HepG2 (cell line): ENCODE measurements at regions not wholly inside any gene's neighbourhood (a gene's known extent, or its start where the extent isn't known, plus 50 kb on each side); places are given as distances from the start of the nearest gene placed in this dataset.

Experiments used
- ATAC-seq: fragments of 200-7000 bp; cut with Tn5 transposase; 3 replicates; pipeline ENCODE4 v1.9.1; 2020; ENCODE audit warnings: mild to moderate bottlenecking, moderate library complexity
- BruUV-seq: library from RNA; stranded (reverse); fragments of 400-500 nt; replicated peaks from 2 replicates; lab custom pipeline; 2021; lab: Mats Ljungman, UMichigan
- CTCF ChIA-PET: fragments of 300-600 bp; formaldehyde crosslinking; extraction: SDS; loops from one replicate; lab custom pipeline; 2021; ENCODE audit warnings: low total read pairs, inconsistent platforms, low intra/inter-chr PET ratio; lab: Yijun Ruan, JAX
- POLR2A ChIA-PET: fragments of 350-600 bp; sonication (Branson Sonifier 250); formaldehyde crosslinking; loops from one replicate; lab custom pipeline; 2020; ENCODE audit warnings: antibody characterized with exemption, inconsistent platforms; lab: Yijun Ruan, JAX
- DNase-seq: peaks from one replicate; pipeline ENCODE4 v3.0.0-alpha.2; 2015; ENCODE audit warnings: low spot score
- FAIRE-seq: peaks from 3 replicates; lab custom pipeline; 2011; peaks lifted over from hg19 to GRCh38; lab: Jason Lieb, UNC
- H2AFZ ChIP-seq: one replicate; pipeline ENCODE4 v1.6.1; 2011; ENCODE audit warnings: low read length, inconsistent platforms
- H3K27ac ChIP-seq: fragments of 300-600 bp; 3 replicates; pipeline ENCODE4 v1.8.0; 2011; ENCODE audit warnings: mixed run types, mild to moderate bottlenecking, mixed read lengths, low read length, inconsistent platforms; ENCODE audit not compliant: insufficient read depth; ENCODE audit errors: extremely low read length
- H3K27me3 ChIP-seq, 2 experiments: fragments of 200-600 bp in 1 of 2; 2 replicates in 1 of 2; 3 replicates in 1 of 2; pipeline versions ENCODE4 v1.6.0 to v1.8.0; 2011; ENCODE audit warnings: low read length in 2 of 2, mild to moderate bottlenecking in 2 of 2, moderate library complexity in 2 of 2, inconsistent platforms in 1 of 2; ENCODE audit not compliant: insufficient read depth in 2 of 2, control insufficient read depth in 1 of 2
- H3K36me3 ChIP-seq, 2 experiments: fragments of 200-600 bp in 1 of 2; replicated peaks in 1 of 2; 2 replicates in 1 of 2; 3 replicates in 1 of 2; pipeline versions ENCODE4 v1.5.1 to v1.8.0; 2011; ENCODE audit warnings: low read length in 2 of 2, inconsistent platforms in 1 of 2; ENCODE audit not compliant: insufficient read depth in 2 of 2, control insufficient read depth in 1 of 2
- H3K4me1 ChIP-seq: 2 replicates; pipeline ENCODE4 v1.5.1; 2012; ENCODE audit warnings: low read length, inconsistent platforms; ENCODE audit not compliant: insufficient read depth
- H3K4me2 ChIP-seq: 2 replicates; pipeline ENCODE4 v1.6.0; 2011; ENCODE audit warnings: low read depth, low read length, inconsistent platforms
- H3K4me3 ChIP-seq, 3 experiments: fragments of 200-600 bp in 1 of 3; sonication (generic), shearing (Covaris generic) in 1 of 3; replicated peaks in 1 of 3; 2 replicates each; pipeline ENCODE4 v1.5.1; 2011 to 2016; ENCODE audit warnings: low read length in 3 of 3, inconsistent platforms in 2 of 3, low read depth in 2 of 3, mild to moderate bottlenecking in 2 of 3, control low read depth in 1 of 3, mixed read lengths in 1 of 3; ENCODE audit not compliant: insufficient read depth in 1 of 3
- H3K79me2 ChIP-seq: one replicate; pipeline ENCODE4 v1.6.1; 2011; ENCODE audit warnings: low read length, inconsistent platforms; ENCODE audit not compliant: insufficient read depth
- H3K9ac ChIP-seq: 2 replicates; pipeline ENCODE4 v1.6.0; 2011; ENCODE audit warnings: mild to moderate bottlenecking, low read depth, low read length, inconsistent platforms; ENCODE audit not compliant: insufficient read depth
- H3K9me3 ChIP-seq: 2 replicates; pipeline ENCODE4 v1.5.1; 2012; ENCODE audit warnings: mild to moderate bottlenecking, low read length
- H4K20me1 ChIP-seq: 2 replicates; pipeline ENCODE4 v1.6.0; 2011; ENCODE audit warnings: inconsistent platforms, mild to moderate bottlenecking, low read length, moderate library complexity; ENCODE audit not compliant: insufficient read depth
- ATF7-NPFF ChIP-seq: sonication (generic); formaldehyde crosslinking; IDR thresholded peaks from 2 replicates; pipeline ENCODE4 v1.8.1; 2023; ENCODE audit warnings: mild to moderate bottlenecking, low read depth, missing genetic modification reagents, moderate library complexity
- EZH2 ChIP-seq: conservative IDR thresholded peaks from 2 replicates; pipeline ENCODE4 v1.6.1; 2012; ENCODE audit warnings: mild to moderate bottlenecking, low read depth, low read length, moderate library complexity
- KMT2B ChIP-seq: IDR thresholded peaks from 2 replicates; pipeline ENCODE4 v1.6.1; 2016; ENCODE audit warnings: missing genetic modification reagents, missing compliant biosample characterization
- NFATC3 ChIP-seq: sonication (generic); formaldehyde crosslinking; IDR thresholded peaks from 2 replicates; pipeline ENCODE4 v1.5.1; 2020; ENCODE audit warnings: mild to moderate bottlenecking, missing genetic modification reagents
- NFYB ChIP-seq: sonication (generic); formaldehyde crosslinking; IDR thresholded peaks from 2 replicates; pipeline ENCODE4 v1.4.0; 2020; ENCODE audit warnings: missing genetic modification reagents
- PAF1 ChIP-seq: IDR thresholded peaks from 2 replicates; pipeline ENCODE4 v1.6.1; 2016; ENCODE audit warnings: missing genetic modification reagents, missing compliant biosample characterization
- PHF5A ChIP-seq: IDR thresholded peaks from one replicate; pipeline ENCODE4 v1.6.1; 2018; ENCODE audit warnings: low read depth, missing genetic modification reagents; ENCODE audit not compliant: unreplicated experiment
- PLRG1 ChIP-seq: fragments of 450-650 bp; conservative IDR thresholded peaks from 2 replicates; pipeline ENCODE4 v1.6.1; 2016
- RARA ChIP-seq: IDR thresholded peaks from 2 replicates; pipeline ENCODE4 v1.6.1; 2016; ENCODE audit warnings: missing genetic modification reagents, missing compliant biosample characterization
- SAFB2 ChIP-seq: sonication (generic); formaldehyde crosslinking; IDR thresholded peaks from 2 replicates; pipeline ENCODE4 v1.5.1; 2020; ENCODE audit warnings: missing genetic modification reagents, low read depth, mild to moderate bottlenecking, borderline replicate concordance
- SETDB1 ChIP-seq: sonication (generic); formaldehyde crosslinking; IDR thresholded peaks from 2 replicates; pipeline ENCODE4 v1.5.1; 2020; ENCODE audit warnings: missing genetic modification reagents, mild to moderate bottlenecking, borderline replicate concordance
- SMYD3 ChIP-seq: sonication (generic); formaldehyde crosslinking; IDR thresholded peaks from 2 replicates; pipeline ENCODE4 v1.8.1; 2023; ENCODE audit warnings: mild to moderate bottlenecking, missing genetic modification reagents
- TCF7L2 ChIP-seq: IDR thresholded peaks from 2 replicates; pipeline ENCODE4 v1.6.1; 2011; ENCODE audit warnings: mild to moderate bottlenecking, low read depth, low read length, moderate library complexity
- ZFP36 ChIP-seq: fragments of 150-350 bp; IDR thresholded peaks from 2 replicates; pipeline ENCODE4 v1.6.1; 2018; ENCODE audit warnings: borderline replicate concordance, low read length, low read depth; ENCODE audit not compliant: partially characterized antibody
- ZNF180 ChIP-seq: sonication (generic); formaldehyde crosslinking; IDR thresholded peaks from 2 replicates; pipeline ENCODE4 v1.4.0; 2020; ENCODE audit warnings: low read depth, missing genetic modification reagents, borderline replicate concordance
- ZNF350 ChIP-seq: sonication (generic); formaldehyde crosslinking; IDR thresholded peaks from 2 replicates; pipeline ENCODE4 v1.4.0; 2020; ENCODE audit warnings: mild to moderate bottlenecking, low read depth, missing genetic modification reagents, borderline replicate concordance
- ZNF354B ChIP-seq: sonication (generic); formaldehyde crosslinking; IDR thresholded peaks from 2 replicates; pipeline ENCODE4 v1.8.0; 2022; ENCODE audit warnings: mild to moderate bottlenecking, missing genetic modification reagents
- ZNF441 ChIP-seq: sonication (generic); formaldehyde crosslinking; IDR thresholded peaks from 2 replicates; pipeline ENCODE4 v1.7.0; 2021; ENCODE audit warnings: missing genetic modification reagents, borderline replicate concordance
- ZNF619 ChIP-seq: sonication (generic); formaldehyde crosslinking; IDR thresholded peaks from 2 replicates; pipeline ENCODE4 v1.4.0; 2020; ENCODE audit warnings: mild to moderate bottlenecking, missing genetic modification reagents
- ZNF766 ChIP-seq: sonication (generic); formaldehyde crosslinking; IDR thresholded peaks from 2 replicates; pipeline ENCODE4 v1.5.0; 2020; ENCODE audit warnings: missing genetic modification reagents, borderline replicate concordance
- WGBS: methylation state at CpG from one replicate; pipeline ENCODE4 v1.1.6; 2017; ENCODE audit warnings: low lambda C conversion rate; 5-methylcytosine and 5-hydroxymethylcytosine counted together
- in situ Hi-C: cut with HindIII; loops from 2 replicates; pipeline ENCODE4 v1.10.0; 2017; ENCODE audit warnings: low pct_unique_long_range_greater_than_20kb; ENCODE audit not compliant: extremely low pct_ligation_motif_present
- intact Hi-C: fragments of 100-400 bp; cut with micrococcal nuclease; formaldehyde crosslinking; loops from one replicate; pipeline ENCODE4 v1.10.0; 2022; ENCODE audit not compliant: unreplicated experiment
- TF ChIP-seq, protein P1 (sequence below): sonication (generic); formaldehyde crosslinking; IDR thresholded peaks from 2 replicates; pipeline ENCODE4 v1.8.0; 2022; ENCODE audit warnings: missing genetic modification reagents, mild to moderate bottlenecking, borderline replicate concordance

DNA sequence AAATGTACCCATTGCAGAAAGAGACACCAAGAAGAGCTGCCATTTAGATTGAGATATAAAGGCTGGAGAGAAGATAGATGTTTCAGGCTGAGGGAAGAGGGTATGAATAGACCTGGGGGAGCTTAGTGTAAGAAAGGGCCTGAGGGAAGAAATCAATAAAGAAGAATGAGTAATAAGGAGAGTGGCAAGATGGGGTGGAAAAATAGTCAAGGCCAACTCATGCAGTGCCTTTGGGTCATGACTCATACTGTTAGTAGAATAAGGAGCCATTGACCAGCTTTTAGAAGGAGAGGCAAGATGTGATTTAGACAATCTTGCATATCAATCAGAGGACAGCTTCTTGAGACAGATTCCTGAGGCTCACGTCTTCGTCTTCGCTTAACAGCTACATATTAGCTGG, 287.5 kb downstream of the DUSP6 start:
- intact Hi-C loops: no loop called here

DNA sequence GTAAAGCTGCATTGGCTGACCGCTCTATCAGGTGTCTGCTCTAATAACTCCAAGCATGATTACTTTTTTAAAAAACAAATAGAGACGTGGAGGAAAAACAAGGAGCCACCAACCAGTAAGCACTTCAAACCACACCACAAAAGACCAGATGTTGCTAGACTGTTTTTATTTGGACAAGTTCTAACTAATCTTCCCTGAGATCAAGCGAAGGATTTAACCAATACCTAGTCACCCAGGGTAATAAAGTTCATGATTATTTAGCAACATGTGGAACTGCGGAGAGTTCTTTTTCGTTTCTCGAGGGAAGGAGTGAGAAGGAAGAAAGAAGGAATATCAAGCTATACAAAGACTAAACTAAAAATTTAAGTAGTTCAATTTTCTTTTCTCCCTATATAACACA, 288.1 kb downstream of the DUSP6 start:
- no peak for TF ChIP-seq SAFB2
- TF ChIP-seq ATF7-NPFF (CRISPR knock-in tag): no peak
- TF ChIP-seq NFATC3 (CRISPR knock-in tag): no peak
- TF ChIP-seq PLRG1: no peak
- no peaks in the 10 kb centered on the region for H3K27me3 ChIP-seq
- H3K9me3 ChIP-seq: no peaks in the 10 kb centered on the region
- ATAC-seq (no peak), FAIRE-seq (no peak), DNase-seq (no peak)
- no peaks in the 10 kb centered on the region for H3K79me2 ChIP-seq
- no peak overlapping the region for H3K27ac ChIP-seq
- 36% methylated on average over 6 of the region's 6 CpGs for WGBS
- H3K9ac ChIP-seq: no peak overlapping the region
- H3K4me1 ChIP-seq: peaks cover 12% of the 10 kb centered on the region
- no peak overlapping the region for H3K4me2 ChIP-seq
- in situ Hi-C loops: loop anchor here (25.0 kb wide), 1 partner anchor 273 kb away; no protein-coding TSS in a partner anchor
- H3K4me3 ChIP-seq: no peak overlapping the region
- BruUV-seq: no TSS peak
- H3K36me3 ChIP-seq: no peaks in the 10 kb centered on the region
- H2AFZ ChIP-seq: no peak overlapping the region
- POLR2A ChIA-PET: interaction anchor here (1.4 kb wide), 1 partner anchor 290 kb away, joined by 4 read pairs; no protein-coding TSS in a partner anchor
- no peaks in the 10 kb centered on the region for H4K20me1 ChIP-seq
- intact Hi-C loops: no loop called here
- CTCF ChIA-PET: no interaction called here

More for the DNA sequence above, 287.5 kb downstream of the DUSP6 start:
- Histone ChIP-seq H2AFZ (no peak overlapping the region), H4K20me1 (no peaks in the 10 kb centered on the region), H3K9me3 (no peaks in the 10 kb centered on the region), H3K4me2 (no peak overlapping the region), H3K79me2 (no peaks in the 10 kb centered on the region), H3K4me1 (peaks cover 7% of the 10 kb centered on the region), H3K27ac (no peak overlapping the region), H3K4me3 (no peak overlapping the region), H3K27me3 (no peaks in the 10 kb centered on the region), H3K36me3 (no peaks in the 10 kb centered on the region), H3K9ac (no peak overlapping the region)
- TF ChIP-seq, protein P1, sequence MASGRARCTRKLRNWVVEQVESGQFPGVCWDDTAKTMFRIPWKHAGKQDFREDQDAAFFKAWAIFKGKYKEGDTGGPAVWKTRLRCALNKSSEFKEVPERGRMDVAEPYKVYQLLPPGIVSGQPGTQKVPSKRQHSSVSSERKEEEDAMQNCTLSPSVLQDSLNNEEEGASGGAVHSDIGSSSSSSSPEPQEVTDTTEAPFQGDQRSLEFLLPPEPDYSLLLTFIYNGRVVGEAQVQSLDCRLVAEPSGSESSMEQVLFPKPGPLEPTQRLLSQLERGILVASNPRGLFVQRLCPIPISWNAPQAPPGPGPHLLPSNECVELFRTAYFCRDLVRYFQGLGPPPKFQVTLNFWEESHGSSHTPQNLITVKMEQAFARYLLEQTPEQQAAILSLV (CRISPR knock-in tag): no peak
- TF ChIP-seq ZNF350 (CRISPR knock-in tag): no peak
- TF ChIP-seq PHF5A: no peak
- no peak for TF ChIP-seq PAF1
- TF ChIP-seq ZNF766 (CRISPR knock-in tag): no peak
- no peak for TF ChIP-seq KMT2B (CRISPR knock-in tag)
- TF ChIP-seq RARA: no peak
- TF ChIP-seq ZNF354B: no peak
- TF ChIP-seq NFYB (CRISPR knock-in tag): no peak
- no peak for TF ChIP-seq PLRG1
- TF ChIP-seq ZNF441: no peak
- no peak for TF ChIP-seq ZNF619 (CRISPR knock-in tag)
- no peak for TF ChIP-seq TCF7L2
- TF ChIP-seq SETDB1 (CRISPR knock-in tag): no peak
- TF ChIP-seq ZNF180: no peak
- no peak for TF ChIP-seq ZFP36
- TF ChIP-seq EZH2: no peak
- TF ChIP-seq SMYD3 (CRISPR knock-in tag): no peak
- FAIRE-seq (no peak), DNase-seq (no peak), ATAC-seq (no peak)
- WGBS: 79% methylated on average over 3 of the region's 3 CpGs
- no TSS peak for BruUV-seq
- POLR2A ChIA-PET: interaction anchor here (1.4 kb wide), 1 partner anchor 289 kb away, joined by 4 read pairs; no protein-coding TSS in a partner anchor
- in situ Hi-C loops: loop anchor here (25.0 kb wide), 1 partner anchor 273 kb away; no protein-coding TSS in a partner anchor
- CTCF ChIA-PET: no interaction called here
